ENCODE measurements at regions not wholly inside any gene's neighbourhood (a gene's known extent, or its start where the extent isn't known, plus 50 kb on each side); places are given as distances from the start of the nearest gene placed in this dataset.

GRCh38 chr12:87384226-87384625, 645.0 kb downstream of the C12orf50 start:
- TF ChIP-seq, protein P1, sequence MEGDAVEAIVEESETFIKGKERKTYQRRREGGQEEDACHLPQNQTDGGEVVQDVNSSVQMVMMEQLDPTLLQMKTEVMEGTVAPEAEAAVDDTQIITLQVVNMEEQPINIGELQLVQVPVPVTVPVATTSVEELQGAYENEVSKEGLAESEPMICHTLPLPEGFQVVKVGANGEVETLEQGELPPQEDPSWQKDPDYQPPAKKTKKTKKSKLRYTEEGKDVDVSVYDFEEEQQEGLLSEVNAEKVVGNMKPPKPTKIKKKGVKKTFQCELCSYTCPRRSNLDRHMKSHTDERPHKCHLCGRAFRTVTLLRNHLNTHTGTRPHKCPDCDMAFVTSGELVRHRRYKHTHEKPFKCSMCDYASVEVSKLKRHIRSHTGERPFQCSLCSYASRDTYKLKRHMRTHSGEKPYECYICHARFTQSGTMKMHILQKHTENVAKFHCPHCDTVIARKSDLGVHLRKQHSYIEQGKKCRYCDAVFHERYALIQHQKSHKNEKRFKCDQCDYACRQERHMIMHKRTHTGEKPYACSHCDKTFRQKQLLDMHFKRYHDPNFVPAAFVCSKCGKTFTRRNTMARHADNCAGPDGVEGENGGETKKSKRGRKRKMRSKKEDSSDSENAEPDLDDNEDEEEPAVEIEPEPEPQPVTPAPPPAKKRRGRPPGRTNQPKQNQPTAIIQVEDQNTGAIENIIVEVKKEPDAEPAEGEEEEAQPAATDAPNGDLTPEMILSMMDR (IDR thresholded peaks at IDR 0.05; ENCODE audit: low read length), result no peak
- TF ChIP-seq EZH2 (IDR thresholded peaks at IDR 0.05; ENCODE audit: borderline replicate concordance, low read length), result no peak

DNA sequence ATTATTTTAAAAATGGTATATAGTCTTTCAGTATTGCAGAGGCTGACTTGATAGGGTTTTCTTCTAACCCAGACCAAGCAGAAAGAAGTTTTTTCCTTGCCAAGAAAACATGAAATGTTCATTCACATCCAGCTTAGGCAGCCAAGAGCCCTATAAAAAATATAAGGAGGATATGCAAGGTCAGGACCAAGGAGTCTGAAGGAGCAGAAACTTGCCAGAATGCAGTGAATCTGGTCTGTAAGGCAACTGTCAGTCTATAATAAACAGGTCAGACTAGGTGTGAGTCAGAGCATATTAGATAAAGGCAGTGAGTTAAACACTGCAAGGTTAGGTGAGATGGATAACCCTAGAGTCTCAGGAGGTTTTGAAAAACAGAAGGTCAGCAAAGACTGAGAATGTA, 645.5 kb downstream of the C12orf50 start:
- Histone ChIP-seq H4K20me1 (ENCODE audit: insufficient read depth, low read length) (no peaks in the 10 kb centered on the region), H3K27ac (ENCODE audit: low read depth, low read length, poor library complexity, severe bottlenecking) (no peak overlapping the region), H3K9me2 (ENCODE audit: low read depth, low read length) (no peaks in the 10 kb centered on the region), H3K4me3 (ENCODE audit: low read depth, low read length, poor library complexity, severe bottlenecking) (no peak overlapping the region), H3F3A (ENCODE audit: insufficient read depth, low read length) (no peaks in the 10 kb centered on the region), H2AFZ (ENCODE audit: low read length) (no peak overlapping the region), H3K36me3 (ENCODE audit: insufficient read depth, low read length) (no peaks in the 10 kb centered on the region), H3K9ac (ENCODE audit: low read length) (no peak overlapping the region), H3K79me2 (ENCODE audit: insufficient read depth, low read length) (no peaks in the 10 kb centered on the region), H3K4me1 (ENCODE audit: insufficient read depth, low read length, severe bottlenecking) (no peaks in the 10 kb centered on the region), H3K9me3 (ENCODE audit: low read length) (no peaks in the 10 kb centered on the region), H3K27me3 (ENCODE audit: insufficient read depth, low read length) (no peaks in the 10 kb centered on the region), H3K4me2 (ENCODE audit: low read length) (no peak overlapping the region)
- no peak for TF ChIP-seq EZH2 (IDR thresholded peaks at IDR 0.05; ENCODE audit: borderline replicate concordance, low read length)
- TF ChIP-seq, protein P1 (IDR thresholded peaks at IDR 0.05; ENCODE audit: low read length), result no peak

More at GRCh38 chr12:87384226-87384625, 645.0 kb downstream of the C12orf50 start:
- no peaks in the 10 kb centered on the region for H3K4me1 ChIP-seq (ENCODE audit: insufficient read depth, low read length, severe bottlenecking)
- no peak overlapping the region for H3K4me3 ChIP-seq (ENCODE audit: low read depth, low read length, poor library complexity, severe bottlenecking)
- no peak overlapping the region for H3K4me2 ChIP-seq (ENCODE audit: low read length)
- no peaks in the 10 kb centered on the region for H3K79me2 ChIP-seq (ENCODE audit: insufficient read depth, low read length)
- H3K27me3 ChIP-seq (ENCODE audit: insufficient read depth, low read length), result no peaks in the 10 kb centered on the region
- no peaks in the 10 kb centered on the region for H3K9me2 ChIP-seq (ENCODE audit: low read depth, low read length)
- H2AFZ ChIP-seq (ENCODE audit: low read length), result no peak overlapping the region
- no peak overlapping the region for H3K9ac ChIP-seq (ENCODE audit: low read length)
- H3K9me3 ChIP-seq (ENCODE audit: low read length), result no peaks in the 10 kb centered on the region
- H3K36me3 ChIP-seq (ENCODE audit: insufficient read depth, low read length), result no peaks in the 10 kb centered on the region
- H3K27ac ChIP-seq (ENCODE audit: low read depth, low read length, poor library complexity, severe bottlenecking), result no peak overlapping the region
- no peaks in the 10 kb centered on the region for H4K20me1 ChIP-seq (ENCODE audit: insufficient read depth, low read length)
- H3F3A ChIP-seq (ENCODE audit: insufficient read depth, low read length), result no peaks in the 10 kb centered on the region

DNA sequence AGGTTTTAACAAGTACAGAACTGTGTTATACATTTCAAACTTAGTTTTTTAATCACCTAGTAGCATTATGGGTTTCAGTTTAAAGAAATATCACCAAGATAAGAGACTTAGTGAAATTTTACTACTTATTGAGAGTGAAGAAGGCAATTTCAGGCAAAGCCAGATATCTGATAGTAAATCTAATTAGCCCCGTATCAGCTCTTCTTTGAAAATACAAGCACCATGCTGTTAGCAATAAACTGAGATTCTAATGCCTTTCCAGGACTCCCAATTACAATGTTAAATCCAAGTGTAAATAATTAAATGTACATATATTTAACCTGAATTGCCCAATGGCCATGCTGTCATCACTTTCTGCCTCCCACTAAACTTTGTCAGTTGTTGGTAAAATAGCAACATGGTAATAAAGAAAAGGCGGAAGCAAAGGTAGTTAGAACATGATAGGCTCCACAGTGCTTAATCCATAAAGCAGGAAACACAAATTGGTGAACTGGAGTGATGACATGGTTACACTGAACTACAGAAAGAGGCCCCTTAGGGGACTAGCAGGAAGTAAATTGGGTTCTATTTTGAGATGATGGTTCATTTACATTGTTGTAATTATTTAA, 646.1 kb downstream of the C12orf50 start:
- no peaks in the 10 kb centered on the region for H4K20me1 ChIP-seq (ENCODE audit: insufficient read depth, low read length)
- H3K27ac ChIP-seq (ENCODE audit: low read depth, low read length, poor library complexity, severe bottlenecking), result no peak overlapping the region
- no peaks in the 10 kb centered on the region for H3K36me3 ChIP-seq (ENCODE audit: insufficient read depth, low read length)
- H3K9ac ChIP-seq (ENCODE audit: low read length), result no peak overlapping the region
- no peaks in the 10 kb centered on the region for H3K79me2 ChIP-seq (ENCODE audit: insufficient read depth, low read length)
- no peak overlapping the region for H3K4me2 ChIP-seq (ENCODE audit: low read length)
- no peak overlapping the region for H3K4me3 ChIP-seq (ENCODE audit: low read depth, low read length, poor library complexity, severe bottlenecking)
- no peaks in the 10 kb centered on the region for H3K9me3 ChIP-seq (ENCODE audit: low read length)
- no peak overlapping the region for H2AFZ ChIP-seq (ENCODE audit: low read length)
- TF ChIP-seq, protein P1 (IDR thresholded peaks at IDR 0.05; ENCODE audit: low read length), result no peak
- TF ChIP-seq EZH2 (IDR thresholded peaks at IDR 0.05; ENCODE audit: borderline replicate concordance, low read length), result no peak
- H3K27me3 ChIP-seq (ENCODE audit: insufficient read depth, low read length), result no peaks in the 10 kb centered on the region
- H3K4me1 ChIP-seq (ENCODE audit: insufficient read depth, low read length, severe bottlenecking), result no peaks in the 10 kb centered on the region
- no peaks in the 10 kb centered on the region for H3F3A ChIP-seq (ENCODE audit: insufficient read depth, low read length)
- no peaks in the 10 kb centered on the region for H3K9me2 ChIP-seq (ENCODE audit: low read depth, low read length)

All from OCI-LY1 (cell line).